Posterior cingulate gyrus (tissue), 11 donors: ENCODE measurements at regions not wholly inside any gene's neighbourhood (a gene's known extent, or its start where the extent isn't known, plus 50 kb on each side); places are given as distances from the start of the nearest gene placed in this dataset.
A peak's percentile ranks its signal among the peaks of the same experiment; 100 is the strongest.

Experiments
- DNase-seq, 10 donors: peaks; one replicate each; pipeline versions ENCODE4 v3.0.0 to v3.0.0-alpha.2; 2020 to 2021; ENCODE audit warnings: mixed read lengths in 3 of 10
- intact Hi-C: fragments of 100-400 bp; cut with DNase I; formaldehyde crosslinking; loops from one replicate; pipeline ENCODE4 v1.15.1; 2023

- intact Hi-C loops, result no loop called here
- DNase-seq, result no peak
Measured at GRCh38 chr15:31892513-31892912, 137.8 kb upstream of the CHRNA7 start.

- intact Hi-C loops, result no loop called here
- no peak for DNase-seq
Measured at GRCh38 chr15:31893780-31894179, 136.5 kb upstream of the CHRNA7 start.

- intact Hi-C loops, result no loop called here
Measured at GRCh38 chr15:31897746-31898145, 132.6 kb upstream of the CHRNA7 start.

DNA sequence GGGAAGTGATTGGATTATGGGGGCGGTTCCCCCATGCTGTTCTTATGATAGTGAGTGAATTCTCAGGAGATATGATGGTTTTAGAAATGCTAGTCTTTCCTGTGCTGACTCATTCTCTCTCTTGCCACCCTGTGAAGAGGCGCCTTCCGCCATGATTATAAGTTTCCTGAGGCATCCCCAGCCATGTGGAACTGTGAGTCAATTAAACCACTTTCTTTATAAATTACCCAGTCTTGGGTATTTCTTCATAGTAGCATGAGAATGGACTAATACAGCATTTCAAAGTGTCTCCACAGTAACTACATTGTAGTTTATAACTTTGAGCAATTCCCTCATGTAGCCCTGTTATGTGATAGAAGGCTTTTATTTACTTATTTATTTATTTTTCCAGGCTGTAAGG is 128.8 kb upstream of the CHRNA7 start:
- intact Hi-C loops, result no loop called here
- DNase-seq, result no peak

More at GRCh38 chr15:31897746-31898145, 132.6 kb upstream of the CHRNA7 start:
- DNase-seq, result no peak

GRCh38 chr15:31905054-31905453 is 125.3 kb upstream of the CHRNA7 start:
- intact Hi-C loops, result no loop called here
- peak in 1 of 10 donors; percentile 79 for DNase-seq

- DNase-seq, result no peak
- intact Hi-C loops, result no loop called here
Measured at GRCh38 chr15:31925541-31925940, 104.8 kb upstream of the CHRNA7 start.

GRCh38 chr15:31930967-31931366 is 99.3 kb upstream of the CHRNA7 start:
- intact Hi-C loops, result no loop called here
- no peak for DNase-seq

GRCh38 chr15:31932576-31932975 is 97.7 kb upstream of the CHRNA7 start:
- intact Hi-C loops, result no loop called here
- no peak for DNase-seq

- intact Hi-C loops, result no loop called here
- no peak for DNase-seq
Measured at GRCh38 chr15:31934821-31935220, 95.5 kb upstream of the CHRNA7 start.

DNA sequence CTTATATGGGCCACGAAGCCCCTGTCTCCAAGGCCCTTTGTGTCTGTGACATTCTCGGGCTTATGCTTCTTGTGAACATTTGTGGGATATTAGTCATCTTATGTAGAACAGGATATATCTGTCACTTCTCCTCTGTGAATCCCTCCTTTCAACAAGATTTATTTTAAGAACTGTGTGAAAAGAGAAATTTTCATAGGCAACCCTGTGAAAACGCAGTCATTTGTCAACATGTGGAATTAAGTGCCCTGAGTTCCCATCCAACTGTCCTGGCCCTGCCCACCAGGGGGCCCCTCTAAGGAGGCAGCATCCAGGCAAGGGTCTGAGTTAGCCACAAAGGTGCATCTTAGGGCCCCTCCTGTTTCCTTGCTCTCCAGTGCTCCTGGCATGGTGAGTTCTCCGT is 76.8 kb upstream of the CHRNA7 start:
- DNase-seq, result peak in 1 of 10 donors; percentile 57
- intact Hi-C loops, result no loop called here

GRCh38 chr15:31954374-31955172 is 75.7 kb upstream of the CHRNA7 start:
- intact Hi-C loops, result no loop called here
- peak in 5 of 10 donors; percentile 54 to 93 (median 60) for DNase-seq

DNA sequence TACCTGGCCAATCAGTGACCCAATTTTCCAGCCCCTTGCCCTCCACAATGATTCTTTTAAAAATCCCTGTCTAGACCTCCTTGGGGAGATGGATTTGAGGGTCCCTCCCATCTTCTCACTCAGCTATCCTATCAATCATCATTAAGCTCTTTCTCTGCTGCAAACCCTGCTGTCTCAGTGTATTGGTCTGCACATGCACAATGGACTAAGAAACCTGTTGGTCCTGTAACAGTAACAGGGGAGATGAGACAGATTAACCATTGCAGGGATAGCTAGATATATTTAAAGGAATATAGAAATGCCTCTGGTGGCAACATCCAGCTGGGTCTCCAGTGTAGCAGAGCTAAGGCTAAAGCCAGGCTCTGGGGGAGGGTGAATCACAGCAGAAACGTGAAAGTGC is 74.6 kb upstream of the CHRNA7 start:
- intact Hi-C loops, result no loop called here
- DNase-seq, result no peak

DNA sequence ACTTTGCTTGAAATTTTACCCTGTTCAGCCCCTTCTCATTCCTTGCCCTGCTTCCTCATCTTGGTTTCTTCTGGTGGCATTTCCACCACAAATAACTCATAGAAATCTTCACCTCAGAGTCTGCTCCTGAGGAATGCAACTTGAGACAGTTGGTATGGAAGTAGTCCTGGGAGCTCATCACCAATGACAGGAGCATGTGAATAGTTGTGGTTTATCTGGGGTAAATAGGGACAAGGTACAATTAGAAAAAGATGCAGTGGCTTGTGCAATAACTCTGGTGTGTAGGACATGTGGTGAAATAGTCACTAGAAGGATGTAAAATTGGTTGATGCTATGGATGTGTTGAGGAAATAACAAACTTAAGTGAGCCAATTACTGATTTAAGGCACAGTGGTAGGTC is 72.7 kb upstream of the CHRNA7 start:
- no peak for DNase-seq
- intact Hi-C loops, result no loop called here

- intact Hi-C loops, result no loop called here
- DNase-seq, result no peak
Measured at GRCh38 chr15:31964586-31965307, 65.6 kb upstream of the CHRNA7 start.

GRCh38 chr15:31970007-31970406 is 60.3 kb upstream of the CHRNA7 start:
- no peak for DNase-seq
- intact Hi-C loops, result loop anchor here (5.0 to 10.0 kb wide), 3 partner anchors 103 to 475 kb away; no protein-coding TSS in a partner anchor

- no peak for DNase-seq
- intact Hi-C loops, result loop anchor here (5.0 to 10.0 kb wide), 3 partner anchors 106 to 478 kb away; no protein-coding TSS in a partner anchor
Measured at GRCh38 chr15:31973197-31973596, 57.1 kb upstream of the CHRNA7 start.

- intact Hi-C loops, result loop anchor here (5.0 to 10.0 kb wide), 3 partner anchors 107 to 479 kb away; no protein-coding TSS in a partner anchor
- DNase-seq, result no peak
Measured at GRCh38 chr15:31974154-31974794, 56.0 kb upstream of the CHRNA7 start.

DNA sequence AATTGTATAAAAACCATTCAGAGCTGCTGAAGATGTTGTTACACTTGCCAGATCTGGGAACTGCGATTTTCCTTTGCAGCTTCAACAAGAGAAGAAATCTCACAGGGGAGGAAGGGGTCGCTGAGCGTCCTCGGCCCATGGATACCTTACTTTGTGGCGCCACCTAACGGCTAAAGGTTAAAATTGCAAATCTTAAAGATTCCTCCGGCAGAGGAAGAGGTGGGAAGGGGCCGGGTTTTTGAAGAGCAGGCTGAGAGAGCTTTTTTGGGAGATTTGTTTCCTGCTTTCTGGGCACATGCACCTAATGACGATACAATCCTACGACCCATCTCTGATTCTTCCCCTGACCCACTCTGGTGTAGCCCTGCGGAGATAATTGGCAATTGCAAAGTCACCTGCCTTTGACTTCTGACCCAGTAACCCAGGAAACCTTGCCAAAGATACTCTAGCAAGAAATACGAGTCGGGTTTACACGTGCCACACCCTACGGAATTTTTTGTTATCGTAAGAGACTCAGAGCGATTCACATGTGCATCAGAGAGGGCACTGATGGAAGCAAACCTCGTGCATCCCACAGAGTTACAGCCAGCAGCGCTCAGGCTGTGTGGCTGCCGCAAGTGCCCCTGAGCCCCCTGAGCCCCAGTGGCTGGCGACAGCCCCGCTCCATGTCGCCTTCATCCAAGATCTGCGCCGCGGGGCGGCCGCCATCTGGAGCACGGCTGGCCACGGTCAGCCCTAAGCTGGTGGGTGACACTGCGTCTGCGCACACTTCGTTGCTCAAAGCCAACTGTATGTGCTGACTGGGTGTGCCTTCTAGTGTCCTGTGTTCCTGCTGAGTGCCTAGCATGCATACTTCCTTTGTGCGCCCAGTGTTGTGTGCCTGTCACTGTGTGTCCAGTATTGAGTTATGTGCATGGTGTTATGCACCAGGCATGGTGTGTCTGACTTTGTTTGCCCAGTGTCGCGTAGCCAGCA is 55.2 kb upstream of the CHRNA7 start:
- intact Hi-C loops, result loop anchor here (5.0 to 10.0 kb wide), 4 partner anchors 52 to 480 kb away; no protein-coding TSS in a partner anchor

DNA sequence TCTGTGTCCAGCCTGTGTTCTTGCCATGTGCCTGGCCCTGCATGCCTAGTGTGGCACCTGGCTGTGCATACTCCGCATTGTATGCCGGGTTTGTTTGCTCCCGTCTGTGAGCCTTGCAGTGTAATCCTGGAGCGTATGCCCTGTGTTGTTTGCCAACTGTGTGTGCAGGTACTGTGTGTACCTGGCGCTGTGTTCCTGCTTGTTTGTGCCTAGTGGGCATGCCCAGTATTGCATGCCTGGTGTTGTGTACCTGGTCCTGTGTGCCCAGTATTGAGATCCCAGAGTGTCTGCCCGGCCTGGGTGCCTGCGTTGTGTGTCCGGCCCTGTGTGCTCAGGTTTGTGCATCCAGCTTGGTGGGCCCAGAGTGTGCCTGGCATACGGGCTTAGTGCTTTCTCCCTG is 54.5 kb upstream of the CHRNA7 start:
- intact Hi-C loops, result loop anchor here (5.0 to 10.0 kb wide), 3 partner anchors 51 to 481 kb away; no protein-coding TSS in a partner anchor
- DNase-seq, result peak in 1 of 10 donors; percentile 83

More for the DNA sequence above, 55.2 kb upstream of the CHRNA7 start:
- DNase-seq, result peak; percentile 34 to 94 (median 58)

DNA sequence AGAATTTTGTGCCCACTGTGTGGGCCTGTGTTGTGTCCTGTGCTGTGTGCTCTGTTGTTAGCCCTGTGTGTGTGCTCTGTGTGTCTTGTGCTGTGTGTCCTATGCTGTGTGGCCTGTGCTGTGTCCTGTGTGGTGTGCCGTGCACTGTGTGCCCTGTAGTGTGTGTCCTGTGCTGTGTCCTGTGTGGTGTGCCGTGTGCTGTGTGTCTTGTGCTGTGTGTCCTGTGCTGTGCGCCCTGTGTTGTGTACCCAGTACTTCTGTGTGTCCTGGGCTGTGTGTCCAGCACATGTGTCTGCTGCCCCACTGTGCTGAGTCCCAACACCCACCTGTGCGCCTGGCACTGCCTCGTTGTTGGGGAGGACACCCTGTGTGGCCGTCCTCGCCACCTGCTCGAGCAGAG is 53.2 kb upstream of the CHRNA7 start:
- intact Hi-C loops, result loop anchor here (5.0 to 10.0 kb wide), 3 partner anchors 50 to 482 kb away; no protein-coding TSS in a partner anchor
- DNase-seq, result no peak
